Tibial nerve (tissue), 4 donors: ENCODE measurements at regions not wholly inside any gene's neighbourhood (a gene's known extent, or its start where the extent isn't known, plus 50 kb on each side); places are given as distances from the start of the nearest gene placed in this dataset.

ENCODE experiments used
- CTCF ChIP-seq, 5 experiments: fragments of 200-600 bp in 3 of 5; fragments of 450-650 bp in 2 of 5; sonication (generic) in 3 of 5; IDR thresholded peaks; one replicate each; pipeline ENCODE4 v1.5.1; 2016 to 2019; ENCODE audit warnings: antibody characterized with exemption in 5 of 5, mild to moderate bottlenecking in 3 of 5, moderate library complexity in 2 of 5
- EP300 ChIP-seq, 2 donors: sonication (generic); formaldehyde crosslinking; IDR thresholded peaks; one replicate each; pipeline ENCODE4 v1.6.1; 2017; ENCODE audit warnings: antibody characterized with exemption in 2 of 2, mild to moderate bottlenecking in 1 of 2
- POLR2A ChIP-seq, 2 donors: fragments of 450-650 bp; IDR thresholded peaks; one replicate each; pipeline ENCODE4 v1.6.1; 2017; ENCODE audit warnings: antibody characterized with exemption in 2 of 2, mild to moderate bottlenecking in 2 of 2, moderate library complexity in 2 of 2

- TF ChIP-seq CTCF (IDR thresholded peaks at IDR 0.05) (no peak), POLR2A (IDR thresholded peaks at IDR 0.05) (no peak), EP300 (IDR thresholded peaks at IDR 0.05) (no peak)
Measured at GRCh38 chr5:156259618-156260017, 67.3 kb upstream of the SGCD start.
